ACC112 (cell line): ENCODE measurements at regions not wholly inside any gene's neighbourhood (a gene's known extent, or its start where the extent isn't known, plus 50 kb on each side); places are given as distances from the start of the nearest gene placed in this dataset.

Experiments used
- H2AFZ ChIP-seq: fragments of 200-600 bp; sonication (generic); one replicate; pipeline ENCODE4 v1.6.0; 2017; ENCODE audit warnings: antibody characterized with exemption, low read length; ENCODE audit not compliant: unreplicated experiment
- H3K27ac ChIP-seq: fragments of 200-600 bp; sonication (generic); 2 replicates; pipeline ENCODE4 v1.5.1; 2014; ENCODE audit warnings: low read depth, mild to moderate bottlenecking, antibody characterized with exemption, low read length, moderate library complexity
- H3K27me3 ChIP-seq: fragments of 200-600 bp; sonication (generic); 2 replicates; pipeline ENCODE4 v1.6.1; 2014; ENCODE audit warnings: mild to moderate bottlenecking, antibody characterized with exemption, low read length, moderate library complexity, mixed read lengths; ENCODE audit not compliant: insufficient read depth
- H3K36me3 ChIP-seq: fragments of 200-600 bp; sonication (generic); 2 replicates; pipeline ENCODE4 v1.6.1; 2016; ENCODE audit warnings: mild to moderate bottlenecking, antibody characterized with exemption, low read length, moderate library complexity, mixed read lengths; ENCODE audit not compliant: insufficient read depth
- H3K4me1 ChIP-seq: fragments of 200-600 bp; sonication (generic); one replicate; pipeline ENCODE4 v1.6.1; 2016; ENCODE audit warnings: low read length, mixed read lengths; ENCODE audit not compliant: insufficient read depth, unreplicated experiment, control insufficient read depth
- H3K4me3 ChIP-seq: fragments of 200-600 bp; sonication (generic); 2 replicates; pipeline ENCODE4 v1.5.1; 2014; ENCODE audit warnings: mild to moderate bottlenecking, low read depth, low read length
- H3K79me2 ChIP-seq: fragments of 200-600 bp; sonication (generic); one replicate; pipeline ENCODE4 v1.6.0; 2016; ENCODE audit warnings: low read length; ENCODE audit not compliant: control insufficient read depth, unreplicated experiment, insufficient read depth

- H3K79me2 ChIP-seq, result no peaks in the 10 kb centered on the region
- H3K27ac ChIP-seq, result no peak overlapping the region
- H3K27me3 ChIP-seq, result no peaks in the 10 kb centered on the region
- H3K4me3 ChIP-seq, result no peak overlapping the region
- H3K4me1 ChIP-seq, result no peaks in the 10 kb centered on the region
- H3K36me3 ChIP-seq, result no peaks in the 10 kb centered on the region
- no peak overlapping the region for H2AFZ ChIP-seq
These were observed 196.1 kb downstream of the MACC1 start for GRCh38 chr7:20021066-20021465.

GRCh38 chr7:20019757-20020432 is 197.3 kb downstream of the MACC1 start:
- no peak overlapping the region for H3K27ac ChIP-seq
- no peaks in the 10 kb centered on the region for H3K79me2 ChIP-seq
- no peak overlapping the region for H3K4me3 ChIP-seq
- no peaks in the 10 kb centered on the region for H3K27me3 ChIP-seq
- no peaks in the 10 kb centered on the region for H3K36me3 ChIP-seq
- no peaks in the 10 kb centered on the region for H3K4me1 ChIP-seq
- H2AFZ ChIP-seq, result no peak overlapping the region

- Histone ChIP-seq H3K79me2 (no peaks in the 10 kb centered on the region), H3K27me3 (no peaks in the 10 kb centered on the region), H3K4me3 (no peak overlapping the region), H3K27ac (no peak overlapping the region), H3K36me3 (no peaks in the 10 kb centered on the region), H2AFZ (no peak overlapping the region), H3K4me1 (no peaks in the 10 kb centered on the region)
These were observed 200.5 kb downstream of the MACC1 start for GRCh38 chr7:20016669-20017068.

- Histone ChIP-seq H3K27ac (no peak overlapping the region), H2AFZ (no peak overlapping the region), H3K36me3 (no peaks in the 10 kb centered on the region), H3K27me3 (no peaks in the 10 kb centered on the region), H3K4me3 (no peak overlapping the region), H3K4me1 (no peaks in the 10 kb centered on the region), H3K79me2 (no peaks in the 10 kb centered on the region)
These were observed 203.6 kb downstream of the MACC1 start for GRCh38 chr7:20013536-20013935.

GRCh38 chr7:20012100-20012499 is 205.1 kb downstream of the MACC1 start:
- Histone ChIP-seq H3K36me3 (no peaks in the 10 kb centered on the region), H3K4me1 (no peaks in the 10 kb centered on the region), H2AFZ (no peak overlapping the region), H3K4me3 (no peak overlapping the region), H3K27me3 (no peaks in the 10 kb centered on the region), H3K27ac (no peak overlapping the region), H3K79me2 (no peaks in the 10 kb centered on the region)

GRCh38 chr7:20010877-20011276 is 206.3 kb downstream of the MACC1 start:
- H2AFZ ChIP-seq, result no peak overlapping the region
- H3K4me3 ChIP-seq, result no peak overlapping the region
- no peak overlapping the region for H3K27ac ChIP-seq
- no peaks in the 10 kb centered on the region for H3K4me1 ChIP-seq
- no peaks in the 10 kb centered on the region for H3K36me3 ChIP-seq
- no peaks in the 10 kb centered on the region for H3K79me2 ChIP-seq
- no peaks in the 10 kb centered on the region for H3K27me3 ChIP-seq

- H3K27me3 ChIP-seq, result no peaks in the 10 kb centered on the region
- H3K79me2 ChIP-seq, result no peaks in the 10 kb centered on the region
- H2AFZ ChIP-seq, result no peak overlapping the region
- H3K27ac ChIP-seq, result no peak overlapping the region
- H3K4me3 ChIP-seq, result no peak overlapping the region
- no peaks in the 10 kb centered on the region for H3K4me1 ChIP-seq
- H3K36me3 ChIP-seq, result no peaks in the 10 kb centered on the region
These were observed 209.7 kb downstream of the MACC1 start for GRCh38 chr7:20007510-20007909.

GRCh38 chr7:20005081-20005480 is 212.1 kb downstream of the MACC1 start:
- Histone ChIP-seq H3K36me3 (no peaks in the 10 kb centered on the region), H3K27me3 (no peaks in the 10 kb centered on the region), H2AFZ (no peak overlapping the region), H3K4me3 (no peak overlapping the region), H3K79me2 (no peaks in the 10 kb centered on the region), H3K27ac (no peak overlapping the region), H3K4me1 (no peaks in the 10 kb centered on the region)

- Histone ChIP-seq H3K79me2 (no peaks in the 10 kb centered on the region), H3K27me3 (no peaks in the 10 kb centered on the region), H3K4me1 (no peaks in the 10 kb centered on the region), H2AFZ (no peak overlapping the region), H3K36me3 (no peaks in the 10 kb centered on the region), H3K27ac (no peak overlapping the region), H3K4me3 (no peak overlapping the region)
These were observed 217.5 kb downstream of the MACC1 start for GRCh38 chr7:19999681-20000080.

GRCh38 chr7:19991936-19992335 is 218.5 kb upstream of the TMEM196 start:
- Histone ChIP-seq H3K4me1 (no peaks in the 10 kb centered on the region), H3K4me3 (no peak overlapping the region), H3K27me3 (no peaks in the 10 kb centered on the region), H3K36me3 (no peaks in the 10 kb centered on the region), H3K79me2 (no peaks in the 10 kb centered on the region), H2AFZ (no peak overlapping the region), H3K27ac (no peak overlapping the region)

GRCh38 chr7:19989906-19990305 is 216.5 kb upstream of the TMEM196 start:
- H3K4me1 ChIP-seq, result no peaks in the 10 kb centered on the region
- no peak overlapping the region for H2AFZ ChIP-seq
- H3K36me3 ChIP-seq, result no peaks in the 10 kb centered on the region
- H3K79me2 ChIP-seq, result no peaks in the 10 kb centered on the region
- H3K27ac ChIP-seq, result no peak overlapping the region
- H3K4me3 ChIP-seq, result no peak overlapping the region
- no peaks in the 10 kb centered on the region for H3K27me3 ChIP-seq
